Naive thymus-derived CD4-positive, alpha-beta T cell (primary cell): ENCODE measurements at regions not wholly inside any gene's neighbourhood (a gene's known extent, or its start where the extent isn't known, plus 50 kb on each side); places are given as distances from the start of the nearest gene placed in this dataset.

Source experiments
- ATAC-seq: fragments of 150-1000 bp; cut with Tn5 transposase; 2 replicates; pipeline ENCODE4 v1.10.0; 2021; ENCODE audit warnings: mild to moderate bottlenecking, moderate library complexity
- CTCF ChIA-PET: fragments of 350-600 bp; sonication (Branson Sonifier 250); formaldehyde crosslinking; loops from one replicate; lab custom pipeline; 2021; ENCODE audit warnings: antibody characterized with exemption; lab: Charles Lee
- POLR2A ChIA-PET: fragments of 350-600 bp; sonication (Branson Sonifier 250); formaldehyde crosslinking; loops from one replicate; lab custom pipeline; 2021; ENCODE audit warnings: antibody characterized with exemption, inconsistent platforms; lab: Charles Lee
- DNase-seq, 9 donors: peaks; one replicate each; pipeline versions ENCODE4 v3.0.0 to v3.0.0-alpha.2; 2020 to 2022; ENCODE audit warnings: mixed read lengths in 1 of 9
- H3K27ac ChIP-seq: one replicate; pipeline ENCODE4 v1.7.0; 2013; ENCODE audit warnings: mild to moderate bottlenecking, low read depth, low read length, moderate library complexity
- H3K27me3 ChIP-seq, 2 donors: one replicate each; pipeline ENCODE4 v1.7.0; 2013; ENCODE audit warnings: low read length in 2 of 2, mild to moderate bottlenecking in 2 of 2, moderate library complexity in 2 of 2; ENCODE audit not compliant: control insufficient read depth in 2 of 2, insufficient read depth in 2 of 2
- H3K36me3 ChIP-seq, 3 experiments: 1 replicate in 2 of 3; 2 replicates in 1 of 3; pipeline ENCODE4 v1.7.0; 2013; ENCODE audit warnings: low read length in 3 of 3, mild to moderate bottlenecking in 3 of 3, moderate library complexity in 1 of 3; ENCODE audit not compliant: insufficient read depth in 3 of 3, control insufficient read depth in 2 of 3
- H3K4me1 ChIP-seq, 2 donors: one replicate each; pipeline ENCODE4 v1.7.0; 2013; ENCODE audit warnings: low read length in 2 of 2, mild to moderate bottlenecking in 2 of 2, moderate library complexity in 1 of 2; ENCODE audit not compliant: control insufficient read depth in 2 of 2, insufficient read depth in 2 of 2
- H3K4me3 ChIP-seq: 2 replicates; pipeline ENCODE4 v1.7.0; 2013; ENCODE audit warnings: mild to moderate bottlenecking, low read length
- H3K9me3 ChIP-seq, 3 experiments: 1 replicate in 2 of 3; 2 replicates in 1 of 3; pipeline ENCODE4 v1.7.0; 2013; ENCODE audit warnings: low read length in 3 of 3; ENCODE audit not compliant: control insufficient read depth in 2 of 3
- H3K27ac Mint-ChIP-seq, 9 donors: one replicate each; pipeline ENCODE4 v1.8.0; 2020 to 2022; ENCODE audit warnings: mixed read lengths in 9 of 9, mild to moderate bottlenecking in 8 of 9, moderate library complexity in 5 of 9, inconsistent platforms in 2 of 9
- H3K27me3 Mint-ChIP-seq, 5 donors: one replicate each; pipeline ENCODE4 v1.8.0; 2021 to 2022; ENCODE audit warnings: mixed read lengths in 5 of 5, mild to moderate bottlenecking in 1 of 5
- H3K36me3 Mint-ChIP-seq, 5 donors: one replicate each; pipeline ENCODE4 v1.8.0; 2020 to 2022; ENCODE audit warnings: mixed read lengths in 5 of 5, mild to moderate bottlenecking in 3 of 5, inconsistent platforms in 1 of 5
- H3K4me1 Mint-ChIP-seq, 7 donors: one replicate each; pipeline ENCODE4 v1.8.0; 2020 to 2022; ENCODE audit warnings: mixed read lengths in 7 of 7, mild to moderate bottlenecking in 3 of 7, inconsistent platforms in 1 of 7
- H3K4me3 Mint-ChIP-seq, 10 donors: one replicate each; pipeline ENCODE4 v1.8.0; 2020 to 2022; ENCODE audit warnings: mild to moderate bottlenecking in 10 of 10, mixed read lengths in 10 of 10, moderate library complexity in 6 of 10, inconsistent platforms in 2 of 10
- H3K9me3 Mint-ChIP-seq, 11 donors: one replicate each; pipeline ENCODE4 v1.8.0; 2020 to 2022; ENCODE audit warnings: mixed read lengths in 11 of 11, mild to moderate bottlenecking in 4 of 11, inconsistent platforms in 1 of 11, moderate library complexity in 1 of 11
- intact Hi-C, 2 donors: fragments of 100-400 bp; cut with micrococcal nuclease; formaldehyde crosslinking; loops; one replicate each; pipeline ENCODE4 v1.15.1; 2023

GRCh38 chr6:19153270-19153980 lies 683.7 kb upstream of the ID4 start:
- CTCF ChIA-PET = no interaction called here
- no peaks in the 10 kb centered on the region for H3K27me3 ChIP-seq
- POLR2A ChIA-PET = no interaction called here
- peaks cover 0 to 22% (median 5%) of the 10 kb centered on the region in 11 donors for H3K9me3 Mint-ChIP-seq
- H3K4me1 Mint-ChIP-seq = no peaks in the 10 kb centered on the region
- H3K9me3 ChIP-seq = no peaks in the 10 kb centered on the region
- H3K4me1 ChIP-seq = no peaks in the 10 kb centered on the region
- ATAC-seq (no peak), DNase-seq (no peak)
- intact Hi-C loops = no loop called here
- H3K36me3 ChIP-seq = no peaks in the 10 kb centered on the region
- no peaks in the 10 kb centered on the region for H3K27me3 Mint-ChIP-seq
- H3K36me3 Mint-ChIP-seq = no peaks in the 10 kb centered on the region
- H3K27ac Mint-ChIP-seq = no peak overlapping the region
- H3K4me3 Mint-ChIP-seq = no peak overlapping the region
- no peak overlapping the region for H3K27ac ChIP-seq
- no peak overlapping the region for H3K4me3 ChIP-seq

GRCh38 chr6:19153981-19154295 lies 683.2 kb upstream of the ID4 start:
- no peaks in the 10 kb centered on the region for H3K27me3 ChIP-seq
- CTCF ChIA-PET = no interaction called here

GRCh38 chr6:19156443-19156842 lies 680.7 kb upstream of the ID4 start:
- Histone ChIP-seq H3K4me1 (no peaks in the 10 kb centered on the region), H3K27me3 (no peaks in the 10 kb centered on the region), H3K4me3 (no peak overlapping the region), H3K36me3 (no peaks in the 10 kb centered on the region), H3K27ac (no peak overlapping the region), H3K9me3 (no peaks in the 10 kb centered on the region)
- POLR2A ChIA-PET = no interaction called here
- CTCF ChIA-PET = no interaction called here
- no peak for ATAC-seq
- Mint-ChIP-seq H3K4me1 (no peaks in the 10 kb centered on the region), H3K4me3 (no peak overlapping the region), H3K27me3 (no peaks in the 10 kb centered on the region), H3K36me3 (no peaks in the 10 kb centered on the region), H3K9me3 (peaks cover 0 to 16% (median 3%) of the 10 kb centered on the region in 11 donors), H3K27ac (no peak overlapping the region)
- intact Hi-C loops = no loop called here
- no peak for DNase-seq

More at GRCh38 chr6:19153981-19154295, 683.2 kb upstream of the ID4 start:
- Mint-ChIP-seq H3K9me3 (peaks cover 0 to 22% (median 5%) of the 10 kb centered on the region in 11 donors), H3K4me1 (no peaks in the 10 kb centered on the region), H3K4me3 (no peak overlapping the region), H3K27ac (no peak overlapping the region), H3K27me3 (no peaks in the 10 kb centered on the region), H3K36me3 (no peaks in the 10 kb centered on the region)
- Histone ChIP-seq H3K27ac (no peak overlapping the region), H3K4me3 (no peak overlapping the region), H3K36me3 (no peaks in the 10 kb centered on the region), H3K4me1 (no peaks in the 10 kb centered on the region), H3K9me3 (no peaks in the 10 kb centered on the region)
- ATAC-seq (no peak), DNase-seq (no peak)
- intact Hi-C loops = no loop called here
- POLR2A ChIA-PET = no interaction called here

- Histone ChIP-seq H3K27me3 (no peaks in the 10 kb centered on the region), H3K27ac (no peak overlapping the region), H3K36me3 (no peaks in the 10 kb centered on the region), H3K9me3 (no peaks in the 10 kb centered on the region), H3K4me1 (no peaks in the 10 kb centered on the region), H3K4me3 (no peak overlapping the region)
- no peaks in the 10 kb centered on the region for H3K4me1 Mint-ChIP-seq
- H3K4me3 Mint-ChIP-seq = no peak overlapping the region
- POLR2A ChIA-PET = no interaction called here
- CTCF ChIA-PET = no interaction called here
- peaks cover 0 to 11% (median 0%) of the 10 kb centered on the region in 11 donors for H3K9me3 Mint-ChIP-seq
- H3K27ac Mint-ChIP-seq = no peak overlapping the region
- no peak for ATAC-seq
- no peaks in the 10 kb centered on the region for H3K27me3 Mint-ChIP-seq
- DNase-seq = no peak
- intact Hi-C loops = no loop called here
- no peaks in the 10 kb centered on the region for H3K36me3 Mint-ChIP-seq
Measured at GRCh38 chr6:19157486-19157885, 679.7 kb upstream of the ID4 start.

- ChIA-PET CTCF (no interaction called here), POLR2A (no interaction called here)
- Histone ChIP-seq H3K36me3 (no peaks in the 10 kb centered on the region), H3K27me3 (no peaks in the 10 kb centered on the region), H3K4me3 (no peak overlapping the region), H3K9me3 (no peaks in the 10 kb centered on the region), H3K4me1 (no peaks in the 10 kb centered on the region), H3K27ac (no peak overlapping the region)
- DNase-seq (no peak), ATAC-seq (no peak)
- no peaks in the 10 kb centered on the region for H3K27me3 Mint-ChIP-seq
- no peak overlapping the region for H3K4me3 Mint-ChIP-seq
- H3K27ac Mint-ChIP-seq = no peak overlapping the region
- intact Hi-C loops = no loop called here
- H3K4me1 Mint-ChIP-seq = no peaks in the 10 kb centered on the region
- no peaks in the 10 kb centered on the region for H3K36me3 Mint-ChIP-seq
- peaks cover 0 to 10% (median 1%) of the 10 kb centered on the region in 11 donors for H3K9me3 Mint-ChIP-seq
Measured at GRCh38 chr6:19158586-19158985, 678.6 kb upstream of the ID4 start.

- H3K27ac ChIP-seq = no peak overlapping the region
- DNase-seq (no peak), ATAC-seq (no peak)
- H3K4me1 ChIP-seq = no peaks in the 10 kb centered on the region
- no peak overlapping the region for H3K4me3 Mint-ChIP-seq
- H3K4me3 ChIP-seq = no peak overlapping the region
- no peaks in the 10 kb centered on the region for H3K27me3 Mint-ChIP-seq
- H3K9me3 Mint-ChIP-seq = peaks cover 0 to 10% (median 1%) of the 10 kb centered on the region in 11 donors
- ChIA-PET CTCF (no interaction called here), POLR2A (no interaction called here)
- H3K36me3 Mint-ChIP-seq = no peaks in the 10 kb centered on the region
- H3K36me3 ChIP-seq = no peaks in the 10 kb centered on the region
- H3K27me3 ChIP-seq = no peaks in the 10 kb centered on the region
- intact Hi-C loops = no loop called here
- no peak overlapping the region for H3K27ac Mint-ChIP-seq
- no peaks in the 10 kb centered on the region for H3K4me1 Mint-ChIP-seq
- no peaks in the 10 kb centered on the region for H3K9me3 ChIP-seq
Measured at GRCh38 chr6:19159089-19159488, 678.1 kb upstream of the ID4 start.

GRCh38 chr6:19159561-19159960 lies 677.6 kb upstream of the ID4 start:
- POLR2A ChIA-PET = no interaction called here

More at GRCh38 chr6:19159561-19159960, 677.6 kb upstream of the ID4 start:
- ATAC-seq (no peak), DNase-seq (no peak)
- peaks cover 0 to 10% (median 1%) of the 10 kb centered on the region in 11 donors for H3K9me3 Mint-ChIP-seq
- H3K4me1 Mint-ChIP-seq = no peaks in the 10 kb centered on the region
- H3K27ac Mint-ChIP-seq = no peak overlapping the region
- H3K27me3 Mint-ChIP-seq = no peaks in the 10 kb centered on the region
- H3K4me3 Mint-ChIP-seq = no peak overlapping the region
- no peak overlapping the region for H3K27ac ChIP-seq
- no peaks in the 10 kb centered on the region for H3K27me3 ChIP-seq
- no peaks in the 10 kb centered on the region for H3K36me3 ChIP-seq
- H3K9me3 ChIP-seq = no peaks in the 10 kb centered on the region
- intact Hi-C loops = no loop called here
- H3K36me3 Mint-ChIP-seq = no peaks in the 10 kb centered on the region
- H3K4me1 ChIP-seq = no peaks in the 10 kb centered on the region
- no peak overlapping the region for H3K4me3 ChIP-seq
- CTCF ChIA-PET = no interaction called here
